Type B pancreatic cell (in vitro differentiated cells): ENCODE measurements at regions not wholly inside any gene's neighbourhood (a gene's known extent, or its start where the extent isn't known, plus 50 kb on each side); places are given as distances from the start of the nearest gene placed in this dataset.

ENCODE experiments used
- DNase-seq: peaks from one replicate; pipeline ENCODE4 v3.0.0; 2021; ENCODE audit warnings: mixed read lengths; ENCODE audit not compliant: unreplicated experiment; ENCODE audit errors: extremely low spot score
- H3K27ac Mint-ChIP-seq: 2 replicates; pipeline ENCODE4 v1.8.0; 2021; ENCODE audit warnings: mild to moderate bottlenecking, mixed read lengths
- H3K27me3 Mint-ChIP-seq: 2 replicates; pipeline ENCODE4 v1.8.0; 2021; ENCODE audit warnings: mixed read lengths
- H3K36me3 Mint-ChIP-seq: 2 replicates; pipeline ENCODE4 v1.8.0; 2021; ENCODE audit warnings: mixed read lengths
- H3K4me1 Mint-ChIP-seq: one replicate; pipeline ENCODE4 v1.8.0; 2021; ENCODE audit warnings: mixed read lengths; ENCODE audit not compliant: unreplicated experiment
- H3K4me3 Mint-ChIP-seq: 2 replicates; pipeline ENCODE4 v1.8.0; 2021; ENCODE audit warnings: mild to moderate bottlenecking, mixed read lengths
- H3K9me3 Mint-ChIP-seq: 2 replicates; pipeline ENCODE4 v1.8.0; 2021; ENCODE audit warnings: mixed read lengths
- TF ChIP-seq, protein P1 (sequence below): fragments of 200-600 bp; sonication (generic); conservative IDR thresholded peaks from 2 replicates; pipeline ENCODE4 v1.5.0; 2021; ENCODE audit warnings: antibody characterized with exemption, mild to moderate bottlenecking

DNA sequence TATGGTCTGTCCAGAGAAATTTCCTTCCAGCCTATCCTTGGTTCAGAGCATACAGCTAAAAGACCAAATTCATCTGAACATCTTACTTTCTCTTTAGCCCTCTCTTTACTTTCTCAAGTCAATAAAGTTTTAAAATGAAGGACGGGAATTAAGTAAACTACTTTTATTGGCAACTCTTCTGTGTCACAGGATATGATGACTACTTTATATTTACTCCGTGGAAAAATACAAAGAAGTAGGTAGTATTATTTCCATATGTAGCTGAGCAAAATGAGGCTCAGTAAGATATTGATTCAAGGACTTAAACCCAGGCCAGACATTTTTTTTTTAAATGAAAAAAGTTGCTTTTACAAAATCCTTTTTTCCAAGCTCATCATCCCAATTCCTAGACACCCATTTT lies 151.2 kb upstream of the DPYD start:
- H3K27ac Mint-ChIP-seq: no peak overlapping the region
- DNase-seq: no peak
- no peaks in the 10 kb centered on the region for H3K4me1 Mint-ChIP-seq
- H3K9me3 Mint-ChIP-seq: no peaks in the 10 kb centered on the region
- TF ChIP-seq, protein P1, sequence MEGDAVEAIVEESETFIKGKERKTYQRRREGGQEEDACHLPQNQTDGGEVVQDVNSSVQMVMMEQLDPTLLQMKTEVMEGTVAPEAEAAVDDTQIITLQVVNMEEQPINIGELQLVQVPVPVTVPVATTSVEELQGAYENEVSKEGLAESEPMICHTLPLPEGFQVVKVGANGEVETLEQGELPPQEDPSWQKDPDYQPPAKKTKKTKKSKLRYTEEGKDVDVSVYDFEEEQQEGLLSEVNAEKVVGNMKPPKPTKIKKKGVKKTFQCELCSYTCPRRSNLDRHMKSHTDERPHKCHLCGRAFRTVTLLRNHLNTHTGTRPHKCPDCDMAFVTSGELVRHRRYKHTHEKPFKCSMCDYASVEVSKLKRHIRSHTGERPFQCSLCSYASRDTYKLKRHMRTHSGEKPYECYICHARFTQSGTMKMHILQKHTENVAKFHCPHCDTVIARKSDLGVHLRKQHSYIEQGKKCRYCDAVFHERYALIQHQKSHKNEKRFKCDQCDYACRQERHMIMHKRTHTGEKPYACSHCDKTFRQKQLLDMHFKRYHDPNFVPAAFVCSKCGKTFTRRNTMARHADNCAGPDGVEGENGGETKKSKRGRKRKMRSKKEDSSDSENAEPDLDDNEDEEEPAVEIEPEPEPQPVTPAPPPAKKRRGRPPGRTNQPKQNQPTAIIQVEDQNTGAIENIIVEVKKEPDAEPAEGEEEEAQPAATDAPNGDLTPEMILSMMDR: no peak
- H3K27me3 Mint-ChIP-seq: no peaks in the 10 kb centered on the region
- H3K4me3 Mint-ChIP-seq: no peak overlapping the region
- H3K36me3 Mint-ChIP-seq: no peaks in the 10 kb centered on the region

- no peaks in the 10 kb centered on the region for H3K27me3 Mint-ChIP-seq
- no peaks in the 10 kb centered on the region for H3K36me3 Mint-ChIP-seq
- TF ChIP-seq, protein P1: no peak
- H3K4me3 Mint-ChIP-seq: no peak overlapping the region
- H3K4me1 Mint-ChIP-seq: no peaks in the 10 kb centered on the region
- no peak for DNase-seq
- no peaks in the 10 kb centered on the region for H3K9me3 Mint-ChIP-seq
- no peak overlapping the region for H3K27ac Mint-ChIP-seq
These were observed 147.2 kb upstream of the DPYD start for GRCh38 chr1:98068016-98068415.

DNA sequence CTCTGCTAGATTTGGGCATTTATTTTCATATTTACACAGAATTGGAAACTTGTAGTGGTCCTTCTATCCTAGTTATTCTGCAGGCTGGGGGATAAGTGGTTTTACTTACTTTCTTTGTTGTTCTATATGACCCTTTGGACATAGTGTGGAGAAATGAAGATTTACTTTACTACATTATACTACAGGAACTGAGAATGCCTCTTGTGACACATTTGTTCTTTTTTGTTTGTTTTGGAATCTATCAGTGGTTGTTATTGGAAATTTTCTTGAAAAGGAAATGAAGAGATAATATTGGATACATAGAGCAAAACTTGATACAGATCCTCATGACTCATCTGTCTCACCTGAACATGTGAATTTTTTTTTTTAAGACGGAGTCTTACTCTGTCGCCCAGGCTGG lies 146.1 kb upstream of the DPYD start:
- H3K36me3 Mint-ChIP-seq: no peaks in the 10 kb centered on the region
- no peak for DNase-seq

GRCh38 chr1:98059620-98060019 lies 138.8 kb upstream of the DPYD start:
- no peaks in the 10 kb centered on the region for H3K4me1 Mint-ChIP-seq
- no peaks in the 10 kb centered on the region for H3K36me3 Mint-ChIP-seq
- peaks cover 27% of the 10 kb centered on the region for H3K27me3 Mint-ChIP-seq
- H3K9me3 Mint-ChIP-seq: no peaks in the 10 kb centered on the region
- DNase-seq: no peak
- TF ChIP-seq, protein P1: no peak
- H3K4me3 Mint-ChIP-seq: no peak overlapping the region
- H3K27ac Mint-ChIP-seq: no peak overlapping the region

More for the DNA sequence above, 146.1 kb upstream of the DPYD start:
- TF ChIP-seq, protein P1: no peak
- Mint-ChIP-seq H3K4me1 (no peaks in the 10 kb centered on the region), H3K27ac (no peak overlapping the region), H3K27me3 (no peaks in the 10 kb centered on the region), H3K9me3 (no peaks in the 10 kb centered on the region), H3K4me3 (no peak overlapping the region)

DNA sequence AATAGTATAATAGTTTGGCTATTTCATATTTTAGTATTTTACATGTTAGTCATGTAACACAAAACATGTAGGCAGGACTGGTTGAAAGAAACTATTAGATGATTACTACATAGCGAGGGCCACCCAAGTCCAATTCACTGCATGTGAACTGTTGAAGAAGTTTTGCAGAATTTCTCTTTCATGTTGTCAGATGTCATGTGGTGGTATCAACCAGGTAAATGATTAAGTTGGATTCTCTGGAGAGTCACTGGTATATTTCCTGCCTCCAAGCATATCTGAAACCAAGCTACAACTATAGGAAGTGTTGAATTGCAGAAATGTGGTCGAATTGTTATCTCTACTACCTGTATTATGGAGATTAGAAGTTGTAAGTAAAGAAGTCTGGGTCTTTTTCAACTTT lies 137.8 kb upstream of the DPYD start:
- TF ChIP-seq, protein P1: no peak
- DNase-seq: no peak
- Mint-ChIP-seq H3K27me3 (peaks cover 30% of the 10 kb centered on the region), H3K4me3 (no peak overlapping the region), H3K27ac (no peak overlapping the region), H3K36me3 (no peaks in the 10 kb centered on the region), H3K9me3 (no peaks in the 10 kb centered on the region), H3K4me1 (no peaks in the 10 kb centered on the region)
